Fibroblast of the aortic adventitia (primary cell): ENCODE measurements at regions not wholly inside any gene's neighbourhood (a gene's known extent, or its start where the extent isn't known, plus 50 kb on each side); places are given as distances from the start of the nearest gene placed in this dataset.

Experiments used
- DNase-seq: peaks from one replicate; pipeline ENCODE4 v3.0.0-alpha.2; 2010; ENCODE audit warnings: low read depth
- H3K4me3 ChIP-seq: 2 replicates; pipeline ENCODE4 v1.5.1; 2011; ENCODE audit warnings: low read depth, mild to moderate bottlenecking, control low read depth, low read length, moderate library complexity
- CTCF ChIP-seq: IDR thresholded peaks from 2 replicates; pipeline ENCODE4 v1.5.1; 2011; ENCODE audit warnings: mild to moderate bottlenecking, low read length, control low read depth, inconsistent platforms; ENCODE audit not compliant: insufficient read depth

GRCh38 chr9:79806086-79806485 is 234.3 kb downstream of the TLE4 start:
- TF ChIP-seq CTCF, result no peak
- no peak overlapping the region for H3K4me3 ChIP-seq
- DNase-seq, result no peak

- TF ChIP-seq CTCF, result no peak
- DNase-seq, result no peak
- no peak overlapping the region for H3K4me3 ChIP-seq
Measured at GRCh38 chr9:79801459-79801858, 229.7 kb downstream of the TLE4 start.

- no peak for TF ChIP-seq CTCF
- no peak overlapping the region for H3K4me3 ChIP-seq
- DNase-seq, result peak; percentile 28
Measured at GRCh38 chr9:79800578-79800977, 228.8 kb downstream of the TLE4 start.

- DNase-seq, result peak; percentile 88
- no peak overlapping the region for H3K4me3 ChIP-seq
- no peak for TF ChIP-seq CTCF
Measured at GRCh38 chr9:79799691-79800335, 228.0 kb downstream of the TLE4 start.

GRCh38 chr9:79798450-79798849 is 226.7 kb downstream of the TLE4 start:
- no peak for TF ChIP-seq CTCF

GRCh38 chr9:79796411-79796810 is 224.6 kb downstream of the TLE4 start:
- no peak overlapping the region for H3K4me3 ChIP-seq
- DNase-seq, result no peak
- TF ChIP-seq CTCF, result no peak

More at GRCh38 chr9:79798450-79798849, 226.7 kb downstream of the TLE4 start:
- DNase-seq, result no peak
- no peak overlapping the region for H3K4me3 ChIP-seq

- DNase-seq, result no peak
- H3K4me3 ChIP-seq, result no peak overlapping the region
- no peak for TF ChIP-seq CTCF
Measured at GRCh38 chr9:79788662-79789061, 216.9 kb downstream of the TLE4 start.
